GM12878 (cell line): ENCODE measurements at regions not wholly inside any gene's neighbourhood (a gene's known extent, or its start where the extent isn't known, plus 50 kb on each side); places are given as distances from the start of the nearest gene placed in this dataset.

Experiments used
- ATAC-seq: fragments of 200-7000 bp; cut with Tn5 transposase; 3 replicates; pipeline ENCODE4 v1.9.1; 2020; ENCODE audit warnings: mild to moderate bottlenecking, moderate library complexity
- BruUV-seq: library from RNA; stranded (reverse); fragments of 400-500 nt; replicated peaks from 2 replicates; lab custom pipeline; 2021; lab: Mats Ljungman, UMichigan
- CTCF ChIA-PET: fragments of 300-600 bp; sonication (Branson Sonifier 250); formaldehyde crosslinking; extraction: SDS; loops from one replicate; lab custom pipeline; 2021; ENCODE audit warnings: inconsistent platforms; lab: Yijun Ruan, JAX
- POLR2A ChIA-PET: fragments of 350-600 bp; formaldehyde crosslinking; extraction: SDS; loops from one replicate; lab custom pipeline; 2021; ENCODE audit warnings: inconsistent platforms; lab: Charles Lee
- RAD21 ChIA-PET: fragments of 300-600 bp; sonication (Branson Sonifier 250); formaldehyde crosslinking; loops from one replicate; lab custom pipeline; 2023; ENCODE audit warnings: antibody characterized with exemption; ENCODE audit not compliant: unreplicated experiment; lab: Charles Lee
- SMC1A ChIA-PET: fragments of 300-600 bp; sonication (Branson Sonifier 250); formaldehyde crosslinking; loops from one replicate; lab custom pipeline; 2023; ENCODE audit not compliant: unreplicated experiment, uncharacterized antibody; lab: Charles Lee
- DNase-seq: peaks from one replicate; pipeline ENCODE4 v3.0.0-alpha.2; 2011; ENCODE audit warnings: low read depth, low spot score
- FAIRE-seq: peaks from 3 replicates; lab custom pipeline; 2011; peaks lifted over from hg19 to GRCh38; lab: Jason Lieb, UNC
- H2AFZ ChIP-seq: 2 replicates; pipeline ENCODE4 v1.6.0; 2011; ENCODE audit warnings: low read depth, low read length, control low read depth; ENCODE audit not compliant: control insufficient read depth
- H3K27ac ChIP-seq: 2 replicates; pipeline ENCODE4 v1.5.1; 2011; ENCODE audit warnings: control low read depth; ENCODE audit not compliant: control insufficient read depth, insufficient read depth
- H3K27me3 ChIP-seq, 2 experiments: replicated peaks in 1 of 2; 2 replicates each; pipeline versions ENCODE4 v1.6.0 to v1.6.1; 2011; ENCODE audit warnings: low read length in 1 of 2; ENCODE audit not compliant: control insufficient read depth in 2 of 2, insufficient read depth in 2 of 2
- H3K36me3 ChIP-seq, 2 experiments: 2 replicates each; pipeline ENCODE4 v1.5.1; 2011; ENCODE audit warnings: low read length in 1 of 2; ENCODE audit not compliant: control insufficient read depth in 2 of 2, insufficient read depth in 2 of 2
- H3K4me1 ChIP-seq: 2 replicates; pipeline ENCODE4 v1.6.1; 2011; ENCODE audit warnings: mild to moderate bottlenecking, low read length, moderate library complexity, mixed read lengths; ENCODE audit not compliant: control insufficient read depth, insufficient read depth
- H3K4me2 ChIP-seq: 2 replicates; pipeline ENCODE4 v1.6.0; 2011; ENCODE audit warnings: control low read depth; ENCODE audit not compliant: control insufficient read depth, insufficient read depth
- H3K4me3 ChIP-seq: fragments of 200-600 bp; sonication (generic); 2 replicates; pipeline ENCODE4 v1.5.1; 2016
- H3K79me2 ChIP-seq: 2 replicates; pipeline ENCODE4 v1.6.0; 2011; ENCODE audit warnings: low read length; ENCODE audit not compliant: control insufficient read depth, insufficient read depth
- H3K9ac ChIP-seq: 2 replicates; pipeline ENCODE4 v1.8.0; 2011; ENCODE audit warnings: low read length, control low read depth, mixed read lengths; ENCODE audit not compliant: control insufficient read depth, insufficient read depth
- H3K9me3 ChIP-seq: replicated peaks from 3 replicates; pipeline ENCODE4 v1.5.1; 2011; ENCODE audit warnings: mild to moderate bottlenecking, low read length; ENCODE audit not compliant: control insufficient read depth, insufficient read depth
- H4K20me1 ChIP-seq: 2 replicates; pipeline ENCODE4 v1.6.0; 2011; ENCODE audit not compliant: control insufficient read depth, insufficient read depth
- BMI1 ChIP-seq: fragments of 450-650 bp; IDR thresholded peaks from 2 replicates; pipeline ENCODE4 v1.6.1; 2016; ENCODE audit warnings: mild to moderate bottlenecking, moderate library complexity, borderline replicate concordance
- CBFB ChIP-seq: IDR thresholded peaks from 2 replicates; pipeline ENCODE4 v1.6.1; 2016; ENCODE audit warnings: antibody characterized with exemption, low read depth
- CEBPZ ChIP-seq: fragments of 150-350 bp; IDR thresholded peaks from 2 replicates; pipeline ENCODE4 v1.6.1; 2016; ENCODE audit warnings: low read depth, low read length
- EED ChIP-seq: sonication (generic); IDR thresholded peaks from 2 replicates; pipeline ENCODE4 v1.6.1; 2016; ENCODE audit warnings: antibody characterized with exemption, low read depth
- GABPA ChIP-seq: IDR thresholded peaks from 2 replicates; pipeline ENCODE4 v1.6.1; 2014; ENCODE audit warnings: antibody characterized with exemption, low read depth, mild to moderate bottlenecking, inconsistent platforms
- NFIC ChIP-seq: IDR thresholded peaks from 2 replicates; pipeline ENCODE4 v1.6.1; 2012; ENCODE audit warnings: low read depth, mild to moderate bottlenecking, inconsistent platforms, low read length, moderate library complexity
- POU2F2 ChIP-seq: IDR thresholded peaks from 3 replicates; pipeline ENCODE4 v1.6.1; 2011; ENCODE audit warnings: low read depth, mild to moderate bottlenecking, low read length, borderline replicate concordance
- RBBP5 ChIP-seq: fragments of 200-600 bp; sonication (generic); conservative IDR thresholded peaks from 2 replicates; pipeline ENCODE4 v1.6.1; 2016
- RELA ChIP-seq: fragments of 450-650 bp; IDR thresholded peaks from 2 replicates; pipeline ENCODE4 v1.8.0; 2014; ENCODE audit warnings: borderline replicate concordance; ENCODE audit not compliant: partially characterized antibody
- ZBED1 ChIP-seq: IDR thresholded peaks from 2 replicates; pipeline ENCODE4 v1.6.1; 2016; ENCODE audit warnings: borderline replicate concordance
- ZNF217 ChIP-seq: fragments of 450-650 bp; IDR thresholded peaks from 2 replicates; pipeline ENCODE4 v1.6.1; 2017; ENCODE audit warnings: antibody characterized with exemption, mild to moderate bottlenecking
- ZNF24 ChIP-seq: fragments of 450-650 bp; IDR thresholded peaks from 2 replicates; pipeline ENCODE4 v1.6.1; 2017; ENCODE audit warnings: antibody characterized with exemption, mild to moderate bottlenecking
- WGBS: methylation state at CpG from one replicate; pipeline ENCODE4 v1.1.6; 2016; ENCODE audit warnings: low lambda C conversion rate; ENCODE audit not compliant: insufficient replicate concordance, insufficient coverage; ENCODE audit errors: missing lambda C conversion rate; 5-methylcytosine and 5-hydroxymethylcytosine counted together
- in situ Hi-C: fragments of 300-500 bp; cut with MboI; formaldehyde crosslinking; loops from 9 replicates; pipeline ENCODE4 v1.14.3; 2018; ENCODE audit warnings: mixed read lengths
- intact Hi-C: fragments of 100-400 bp; cut with micrococcal nuclease; formaldehyde crosslinking; loops from one replicate; pipeline ENCODE4 v1.14.2; 2022; ENCODE audit not compliant: unreplicated experiment
- TF ChIP-seq, protein P1 (sequence below): IDR thresholded peaks from 2 replicates; pipeline ENCODE4 v1.6.1; 2012; ENCODE audit warnings: low read length, inconsistent platforms
- TF ChIP-seq, protein P2 (sequence below): fragments of 450-650 bp; IDR thresholded peaks from 2 replicates; pipeline ENCODE4 v1.6.1; 2018; ENCODE audit warnings: mild to moderate bottlenecking, low read depth, moderate library complexity; ENCODE audit not compliant: partially characterized antibody
- TF ChIP-seq, protein P3 (sequence below): fragments of 450-650 bp; IDR thresholded peaks from 2 replicates; pipeline ENCODE4 v1.6.1; 2016; ENCODE audit warnings: mild to moderate bottlenecking

- FAIRE-seq (no peak), DNase-seq (no peak), ATAC-seq (peak; percentile 51)
- Histone ChIP-seq H4K20me1 (no peaks in the 10 kb centered on the region), H3K4me3 (no peak overlapping the region), H3K4me1 (no peaks in the 10 kb centered on the region), H2AFZ (no peak overlapping the region), H3K27ac (no peak overlapping the region), H3K79me2 (no peaks in the 10 kb centered on the region), H3K27me3 (no peaks in the 10 kb centered on the region), H3K9ac (no peak overlapping the region), H3K4me2 (no peak overlapping the region), H3K36me3 (no peaks in the 10 kb centered on the region), H3K9me3 (no peaks in the 10 kb centered on the region)
- TF ChIP-seq ZNF217 = no peak
- no peak for TF ChIP-seq ZBED1
- no peak for TF ChIP-seq CEBPZ
- TF ChIP-seq, protein P1, sequence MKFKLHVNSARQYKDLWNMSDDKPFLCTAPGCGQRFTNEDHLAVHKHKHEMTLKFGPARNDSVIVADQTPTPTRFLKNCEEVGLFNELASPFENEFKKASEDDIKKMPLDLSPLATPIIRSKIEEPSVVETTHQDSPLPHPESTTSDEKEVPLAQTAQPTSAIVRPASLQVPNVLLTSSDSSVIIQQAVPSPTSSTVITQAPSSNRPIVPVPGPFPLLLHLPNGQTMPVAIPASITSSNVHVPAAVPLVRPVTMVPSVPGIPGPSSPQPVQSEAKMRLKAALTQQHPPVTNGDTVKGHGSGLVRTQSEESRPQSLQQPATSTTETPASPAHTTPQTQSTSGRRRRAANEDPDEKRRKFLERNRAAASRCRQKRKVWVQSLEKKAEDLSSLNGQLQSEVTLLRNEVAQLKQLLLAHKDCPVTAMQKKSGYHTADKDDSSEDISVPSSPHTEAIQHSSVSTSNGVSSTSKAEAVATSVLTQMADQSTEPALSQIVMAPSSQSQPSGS = no peak
- TF ChIP-seq ZNF24 = no peak
- TF ChIP-seq NFIC = no peak
- TF ChIP-seq POU2F2 = no peak
- TF ChIP-seq, protein P2, sequence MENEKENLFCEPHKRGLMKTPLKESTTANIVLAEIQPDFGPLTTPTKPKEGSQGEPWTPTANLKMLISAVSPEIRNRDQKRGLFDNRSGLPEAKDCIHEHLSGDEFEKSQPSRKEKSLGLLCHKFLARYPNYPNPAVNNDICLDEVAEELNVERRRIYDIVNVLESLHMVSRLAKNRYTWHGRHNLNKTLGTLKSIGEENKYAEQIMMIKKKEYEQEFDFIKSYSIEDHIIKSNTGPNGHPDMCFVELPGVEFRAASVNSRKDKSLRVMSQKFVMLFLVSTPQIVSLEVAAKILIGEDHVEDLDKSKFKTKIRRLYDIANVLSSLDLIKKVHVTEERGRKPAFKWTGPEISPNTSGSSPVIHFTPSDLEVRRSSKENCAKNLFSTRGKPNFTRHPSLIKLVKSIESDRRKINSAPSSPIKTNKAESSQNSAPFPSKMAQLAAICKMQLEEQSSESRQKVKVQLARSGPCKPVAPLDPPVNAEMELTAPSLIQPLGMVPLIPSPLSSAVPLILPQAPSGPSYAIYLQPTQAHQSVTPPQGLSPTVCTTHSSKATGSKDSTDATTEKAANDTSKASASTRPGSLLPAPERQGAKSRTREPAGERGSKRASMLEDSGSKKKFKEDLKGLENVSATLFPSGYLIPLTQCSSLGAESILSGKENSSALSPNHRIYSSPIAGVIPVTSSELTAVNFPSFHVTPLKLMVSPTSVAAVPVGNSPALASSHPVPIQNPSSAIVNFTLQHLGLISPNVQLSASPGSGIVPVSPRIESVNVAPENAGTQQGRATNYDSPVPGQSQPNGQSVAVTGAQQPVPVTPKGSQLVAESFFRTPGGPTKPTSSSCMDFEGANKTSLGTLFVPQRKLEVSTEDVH = no peak
- no peak for TF ChIP-seq BMI1
- TF ChIP-seq RELA = no peak
- TF ChIP-seq EED = no peak
- no peak for TF ChIP-seq GABPA
- TF ChIP-seq, protein P3, sequence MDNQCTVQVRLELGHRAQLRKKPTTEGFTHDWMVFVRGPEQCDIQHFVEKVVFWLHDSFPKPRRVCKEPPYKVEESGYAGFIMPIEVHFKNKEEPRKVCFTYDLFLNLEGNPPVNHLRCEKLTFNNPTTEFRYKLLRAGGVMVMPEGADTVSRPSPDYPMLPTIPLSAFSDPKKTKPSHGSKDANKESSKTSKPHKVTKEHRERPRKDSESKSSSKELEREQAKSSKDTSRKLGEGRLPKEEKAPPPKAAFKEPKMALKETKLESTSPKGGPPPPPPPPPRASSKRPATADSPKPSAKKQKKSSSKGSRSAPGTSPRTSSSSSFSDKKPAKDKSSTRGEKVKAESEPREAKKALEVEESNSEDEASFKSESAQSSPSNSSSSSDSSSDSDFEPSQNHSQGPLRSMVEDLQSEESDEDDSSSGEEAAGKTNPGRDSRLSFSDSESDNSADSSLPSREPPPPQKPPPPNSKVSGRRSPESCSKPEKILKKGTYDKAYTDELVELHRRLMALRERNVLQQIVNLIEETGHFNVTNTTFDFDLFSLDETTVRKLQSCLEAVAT = no peak
- TF ChIP-seq CBFB = no peak
- TF ChIP-seq RBBP5 = no peak
- 36% methylated on average over 5 of the region's 5 CpGs for WGBS
- SMC1A ChIA-PET = interaction anchor here (0.9 to 1.5 kb wide), 2 partner anchors 212 to 269 kb away, joined by 4 to 5 read pairs; no protein-coding TSS in a partner anchor
- in situ Hi-C loops = no loop called here
- no TSS peak for BruUV-seq
- POLR2A ChIA-PET = no interaction called here
- CTCF ChIA-PET = interaction anchor here (0.6 to 0.8 kb wide), 2 partner anchors 10 to 41 kb away, joined by 3 to 5 read pairs; no protein-coding TSS in a partner anchor
- intact Hi-C loops = no loop called here
- RAD21 ChIA-PET = no interaction called here
Observed at GRCh38 chr6:21538186-21538798, 55.3 kb upstream of the SOX4 start.
